ENCODE measurements at regions not wholly inside any gene's neighbourhood (a gene's known extent, or its start where the extent isn't known, plus 50 kb on each side); places are given as distances from the start of the nearest gene placed in this dataset.

GRCh38 chr7:45456747-45457524 is 117.2 kb upstream of the ADCY1 start:
- DNase-seq (no peak), ATAC-seq (replicated peaks in 1 of 2) (no peak)
- Mint-ChIP-seq H3K27ac (no peak overlapping the region), H3K36me3 (ENCODE audit: insufficient read depth in 2 of 2) (no peaks in the 10 kb centered on the region), H3K9me3 (no peaks in the 10 kb centered on the region), H3K4me3 (no peak overlapping the region), H3K27me3 (ENCODE audit: low read depth) (peaks cover 5% of the 10 kb centered on the region), H3K4me1 (ENCODE audit: low read depth) (no peaks in the 10 kb centered on the region)

GRCh38 chr7:45457591-45457990 is 116.6 kb upstream of the ADCY1 start:
- Mint-ChIP-seq H3K27me3 (ENCODE audit: low read depth) (no peaks in the 10 kb centered on the region), H3K27ac (no peak overlapping the region), H3K36me3 (ENCODE audit: insufficient read depth in 2 of 2) (no peaks in the 10 kb centered on the region), H3K4me1 (ENCODE audit: low read depth) (no peaks in the 10 kb centered on the region), H3K9me3 (no peaks in the 10 kb centered on the region), H3K4me3 (no peak overlapping the region)
- DNase-seq, result no peak
- ATAC-seq (replicated peaks in 1 of 2), result no peak

GRCh38 chr7:45459476-45459875 is 114.7 kb upstream of the ADCY1 start:
- H3K36me3 Mint-ChIP-seq (ENCODE audit: insufficient read depth in 2 of 2), result no peaks in the 10 kb centered on the region
- no peaks in the 10 kb centered on the region for H3K27me3 Mint-ChIP-seq (ENCODE audit: low read depth)
- no peak for DNase-seq
- H3K9me3 Mint-ChIP-seq, result no peaks in the 10 kb centered on the region
- ATAC-seq (replicated peaks in 1 of 2), result no peak
- H3K27ac Mint-ChIP-seq, result no peak overlapping the region
- H3K4me3 Mint-ChIP-seq, result no peak overlapping the region
- no peaks in the 10 kb centered on the region for H3K4me1 Mint-ChIP-seq (ENCODE audit: low read depth)

- Mint-ChIP-seq H3K27ac (no peak overlapping the region), H3K4me1 (ENCODE audit: low read depth) (no peaks in the 10 kb centered on the region), H3K27me3 (ENCODE audit: low read depth) (no peaks in the 10 kb centered on the region), H3K9me3 (no peaks in the 10 kb centered on the region), H3K36me3 (ENCODE audit: insufficient read depth in 2 of 2) (no peaks in the 10 kb centered on the region), H3K4me3 (no peak overlapping the region)
- DNase-seq (no peak), ATAC-seq (replicated peaks in 1 of 2) (no peak)
Observed at GRCh38 chr7:45460379-45460778, 113.8 kb upstream of the ADCY1 start.

GRCh38 chr7:45461026-45461425 is 113.1 kb upstream of the ADCY1 start:
- Mint-ChIP-seq H3K27me3 (ENCODE audit: low read depth) (no peaks in the 10 kb centered on the region), H3K9me3 (no peaks in the 10 kb centered on the region), H3K4me1 (ENCODE audit: low read depth) (no peaks in the 10 kb centered on the region), H3K36me3 (ENCODE audit: insufficient read depth in 2 of 2) (no peaks in the 10 kb centered on the region), H3K4me3 (no peak overlapping the region), H3K27ac (no peak overlapping the region)
- DNase-seq (no peak), ATAC-seq (replicated peaks in 1 of 2) (no peak)

- ATAC-seq (replicated peaks in 1 of 2) (no peak), DNase-seq (no peak)
- no peaks in the 10 kb centered on the region for H3K9me3 Mint-ChIP-seq
- no peaks in the 10 kb centered on the region for H3K4me1 Mint-ChIP-seq (ENCODE audit: low read depth)
- no peaks in the 10 kb centered on the region for H3K36me3 Mint-ChIP-seq (ENCODE audit: insufficient read depth in 2 of 2)
- no peak overlapping the region for H3K27ac Mint-ChIP-seq
- peaks cover 14% of the 10 kb centered on the region for H3K27me3 Mint-ChIP-seq (ENCODE audit: low read depth)
- no peak overlapping the region for H3K4me3 Mint-ChIP-seq
Observed at GRCh38 chr7:45469103-45469502, 105.1 kb upstream of the ADCY1 start.

GRCh38 chr7:45470031-45470430 is 104.1 kb upstream of the ADCY1 start:
- Mint-ChIP-seq H3K36me3 (ENCODE audit: insufficient read depth in 2 of 2) (no peaks in the 10 kb centered on the region), H3K9me3 (no peaks in the 10 kb centered on the region), H3K4me1 (ENCODE audit: low read depth) (no peaks in the 10 kb centered on the region), H3K27ac (no peak overlapping the region), H3K27me3 (ENCODE audit: low read depth) (peaks cover 14% of the 10 kb centered on the region), H3K4me3 (no peak overlapping the region)
- ATAC-seq (replicated peaks in 1 of 2), result no peak
- no peak for DNase-seq

GRCh38 chr7:45479781-45480180 is 94.4 kb upstream of the ADCY1 start:
- Mint-ChIP-seq H3K27ac (no peak overlapping the region), H3K36me3 (ENCODE audit: insufficient read depth in 2 of 2) (no peaks in the 10 kb centered on the region), H3K9me3 (no peaks in the 10 kb centered on the region), H3K27me3 (ENCODE audit: low read depth) (peaks cover 7% of the 10 kb centered on the region), H3K4me3 (no peak overlapping the region), H3K4me1 (ENCODE audit: low read depth) (no peaks in the 10 kb centered on the region)
- DNase-seq, result no peak
- ATAC-seq (replicated peaks in 1 of 2), result no peak

GRCh38 chr7:45482451-45482850 is 91.7 kb upstream of the ADCY1 start:
- ATAC-seq (replicated peaks in 1 of 2) (no peak), DNase-seq (no peak)
- no peaks in the 10 kb centered on the region for H3K9me3 Mint-ChIP-seq
- H3K4me3 Mint-ChIP-seq, result no peak overlapping the region
- peaks cover 7% of the 10 kb centered on the region for H3K27me3 Mint-ChIP-seq (ENCODE audit: low read depth)
- H3K27ac Mint-ChIP-seq, result no peak overlapping the region
- H3K4me1 Mint-ChIP-seq (ENCODE audit: low read depth), result no peaks in the 10 kb centered on the region
- H3K36me3 Mint-ChIP-seq (ENCODE audit: insufficient read depth in 2 of 2), result no peaks in the 10 kb centered on the region

- no peak overlapping the region for H3K4me3 Mint-ChIP-seq
- no peaks in the 10 kb centered on the region for H3K9me3 Mint-ChIP-seq
Observed at GRCh38 chr7:45484094-45484493, 90.1 kb upstream of the ADCY1 start.

GRCh38 chr7:45486575-45486974 is 87.6 kb upstream of the ADCY1 start:
- DNase-seq (no peak), ATAC-seq (replicated peaks in 1 of 2) (no peak)
- no peaks in the 10 kb centered on the region for H3K4me1 Mint-ChIP-seq (ENCODE audit: low read depth)
- no peaks in the 10 kb centered on the region for H3K9me3 Mint-ChIP-seq
- H3K4me3 Mint-ChIP-seq, result no peak overlapping the region
- H3K27ac Mint-ChIP-seq, result no peak overlapping the region
- no peaks in the 10 kb centered on the region for H3K27me3 Mint-ChIP-seq (ENCODE audit: low read depth)
- no peaks in the 10 kb centered on the region for H3K36me3 Mint-ChIP-seq (ENCODE audit: insufficient read depth in 2 of 2)

More at GRCh38 chr7:45484094-45484493, 90.1 kb upstream of the ADCY1 start:
- no peak for DNase-seq
- no peak overlapping the region for H3K27ac Mint-ChIP-seq
- no peak for ATAC-seq (replicated peaks in 1 of 2)
- no peaks in the 10 kb centered on the region for H3K36me3 Mint-ChIP-seq (ENCODE audit: insufficient read depth in 2 of 2)
- H3K27me3 Mint-ChIP-seq (ENCODE audit: low read depth), result peaks cover 6% of the 10 kb centered on the region
- no peaks in the 10 kb centered on the region for H3K4me1 Mint-ChIP-seq (ENCODE audit: low read depth)

GRCh38 chr7:45494885-45495284 is 79.3 kb upstream of the ADCY1 start:
- Mint-ChIP-seq H3K27me3 (ENCODE audit: low read depth) (peaks cover 22% of the 10 kb centered on the region), H3K36me3 (ENCODE audit: insufficient read depth in 2 of 2) (peaks cover 1 to 6% of the 10 kb centered on the region in 2 donors), H3K27ac (no peak overlapping the region), H3K4me3 (no peak overlapping the region), H3K9me3 (peaks cover 5 to 8% of the 10 kb centered on the region in 2 donors), H3K4me1 (ENCODE audit: low read depth) (no peaks in the 10 kb centered on the region)
- no peak for DNase-seq
- no peak for ATAC-seq (replicated peaks in 1 of 2)

- no peak overlapping the region for H3K27ac Mint-ChIP-seq
- H3K9me3 Mint-ChIP-seq, result peaks cover 5 to 8% of the 10 kb centered on the region in 2 donors
- no peak overlapping the region for H3K4me3 Mint-ChIP-seq
- peaks cover 1 to 6% of the 10 kb centered on the region in 2 donors for H3K36me3 Mint-ChIP-seq (ENCODE audit: insufficient read depth in 2 of 2)
- DNase-seq (no peak), ATAC-seq (replicated peaks in 1 of 2) (no peak)
- H3K27me3 Mint-ChIP-seq (ENCODE audit: low read depth), result peaks cover 22% of the 10 kb centered on the region
- no peaks in the 10 kb centered on the region for H3K4me1 Mint-ChIP-seq (ENCODE audit: low read depth)
Observed at GRCh38 chr7:45495618-45496017, 78.5 kb upstream of the ADCY1 start.

GRCh38 chr7:45500257-45500656 is 73.9 kb upstream of the ADCY1 start:
- DNase-seq (no peak), ATAC-seq (replicated peaks in 1 of 2) (no peak)
- H3K9me3 Mint-ChIP-seq, result peaks cover 2 to 4% of the 10 kb centered on the region in 2 donors
- H3K27me3 Mint-ChIP-seq (ENCODE audit: low read depth), result peaks cover 22% of the 10 kb centered on the region
- no peak overlapping the region for H3K4me3 Mint-ChIP-seq
- H3K27ac Mint-ChIP-seq, result no peak overlapping the region
- H3K36me3 Mint-ChIP-seq (ENCODE audit: insufficient read depth in 2 of 2), result no peaks in the 10 kb centered on the region
- no peaks in the 10 kb centered on the region for H3K4me1 Mint-ChIP-seq (ENCODE audit: low read depth)

Measured in activated T-cell treated with anti-CD3 and anti-CD28 coated beads, Interleukin-2, amount 50 U/mL, for 72 hours (primary cell).